H1 (cell line): ENCODE measurements at regions not wholly inside any gene's neighbourhood (a gene's known extent, or its start where the extent isn't known, plus 50 kb on each side); places are given as distances from the start of the nearest gene placed in this dataset.

Source experiments
- CTCF ChIA-PET: fragments of 300-600 bp; sonication (Branson Sonifier 250); formaldehyde crosslinking; loops from one replicate; lab custom pipeline; 2021; ENCODE audit not compliant: partially characterized antibody; lab: Charles Lee
- POLR2A ChIA-PET: fragments of 300-600 bp; sonication (Branson Sonifier 250); formaldehyde crosslinking; loops from one replicate; lab custom pipeline; 2021; ENCODE audit warnings: inconsistent platforms; ENCODE audit not compliant: partially characterized antibody; lab: Charles Lee
- DNase-seq, 2 experiments: peaks; one replicate each; pipeline versions ENCODE4 v3.0.0 to v3.0.0-alpha.2; 2010 to 2022; ENCODE audit warnings: low spot score in 2 of 2, low read depth in 1 of 2, mixed read lengths in 1 of 2
- FAIRE-seq: peaks from 2 replicates; lab custom pipeline; 2011; peaks lifted over from hg19 to GRCh38; lab: Jason Lieb, UNC
- H2AFZ ChIP-seq: 2 replicates; pipeline ENCODE4 v1.8.1; 2012; ENCODE audit warnings: low read length, inconsistent platforms
- H2AK5ac ChIP-seq: 2 replicates; pipeline ENCODE4 v1.6.1; 2013; ENCODE audit warnings: low read depth, low read length
- H2BK120ac ChIP-seq: replicated peaks from 2 replicates; pipeline ENCODE3; 2013; ENCODE audit warnings: low read depth, low read length, inconsistent platforms
- H2BK12ac ChIP-seq: 2 replicates; pipeline ENCODE4 v1.6.1; 2013; ENCODE audit warnings: low read depth, low read length
- H2BK15ac ChIP-seq: 2 replicates; pipeline ENCODE4 v1.6.1; 2013; ENCODE audit warnings: low read length
- H2BK20ac ChIP-seq: 2 replicates; pipeline ENCODE4 v1.6.1; 2013; ENCODE audit warnings: low read length
- H2BK5ac ChIP-seq: 2 replicates; pipeline ENCODE4 v1.6.1; 2013; ENCODE audit warnings: low read depth, low read length
- H3K14ac ChIP-seq: 2 replicates; pipeline ENCODE4 v1.6.1; 2013; ENCODE audit warnings: inconsistent platforms; ENCODE audit not compliant: insufficient read length
- H3K18ac ChIP-seq: 2 replicates; pipeline ENCODE4 v1.6.1; 2013; ENCODE audit warnings: low read length; ENCODE audit errors: extremely low read depth
- H3K23ac ChIP-seq: 2 replicates; pipeline ENCODE4 v1.6.1; 2013; ENCODE audit warnings: inconsistent platforms; ENCODE audit not compliant: insufficient read length
- H3K23me2 ChIP-seq: 2 replicates; pipeline ENCODE4 v1.6.1; 2013; ENCODE audit warnings: low read depth, low read length
- H3K27ac ChIP-seq: 2 replicates; pipeline ENCODE4 v1.6.1; 2011; ENCODE audit warnings: low read depth, low read length, inconsistent platforms
- H3K27me3 ChIP-seq, 4 experiments: replicated peaks in 1 of 4; 1 replicate in 1 of 4; 2 replicates in 3 of 4; pipeline versions ENCODE4 v1.6.1 to v1.8.1; 2011 to 2013; ENCODE audit warnings: low read length in 3 of 4, mild to moderate bottlenecking in 3 of 4, inconsistent platforms in 2 of 4, mixed read lengths in 2 of 4, moderate library complexity in 1 of 4; ENCODE audit not compliant: control insufficient read depth in 3 of 4, insufficient read depth in 3 of 4; ENCODE audit errors: extremely low read depth in 1 of 4
- H3K36me3 ChIP-seq, 4 experiments: 2 replicates each; pipeline versions ENCODE4 v1.6.1 to v1.8.1; 2011 to 2013; ENCODE audit warnings: mild to moderate bottlenecking in 4 of 4, low read length in 3 of 4, moderate library complexity in 2 of 4, control low read depth in 1 of 4, inconsistent platforms in 1 of 4; ENCODE audit not compliant: insufficient read depth in 4 of 4, control insufficient read depth in 2 of 4
- H3K4ac ChIP-seq: replicated peaks from 2 replicates; pipeline ENCODE3; 2013; ENCODE audit warnings: low read length, low read depth, mixed read lengths, inconsistent platforms; ENCODE audit not compliant: insufficient read length
- H3K4me1 ChIP-seq, 4 experiments: replicated peaks in 1 of 4; 1 replicate in 1 of 4; 2 replicates in 3 of 4; pipeline versions ENCODE4 v1.6.1 to v1.8.1; 2011 to 2013; ENCODE audit warnings: low read length in 3 of 4, inconsistent platforms in 2 of 4, mixed read lengths in 1 of 4; ENCODE audit not compliant: insufficient read depth in 4 of 4, control insufficient read depth in 3 of 4
- H3K4me2 ChIP-seq, 2 experiments: 2 replicates each; pipeline versions ENCODE4 v1.6.1 to v1.8.1; 2011 to 2013; ENCODE audit warnings: low read depth in 2 of 2, low read length in 2 of 2, control low read depth in 1 of 2, inconsistent platforms in 1 of 2, mild to moderate bottlenecking in 1 of 2; ENCODE audit not compliant: insufficient read depth in 1 of 2
- H3K4me3 ChIP-seq, 4 experiments: fragments of 200-600, 300-600 bp in 1 of 4; sonication (generic), shearing (Covaris generic), sonication (Bioruptor Twin) in 1 of 4; 2 replicates each; pipeline versions ENCODE4 v1.5.1 to v1.8.1; 2011 to 2016; ENCODE audit warnings: low read length in 4 of 4, low read depth in 3 of 4, control low read depth in 2 of 4, inconsistent platforms in 2 of 4, mild to moderate bottlenecking in 2 of 4, mixed read lengths in 1 of 4, moderate library complexity in 1 of 4; ENCODE audit not compliant: insufficient read depth in 2 of 4; ENCODE audit errors: extremely low read depth in 1 of 4
- H3K56ac ChIP-seq: replicated peaks from 2 replicates; pipeline ENCODE3; 2013; ENCODE audit warnings: low read depth, mild to moderate bottlenecking, mixed read lengths, low read length, inconsistent platforms; ENCODE audit not compliant: insufficient read length
- H3K79me1 ChIP-seq: 2 replicates; pipeline ENCODE4 v1.6.1; 2013; ENCODE audit warnings: low read depth, low read length, control low read depth
- H3K79me2 ChIP-seq, 2 experiments: 2 replicates each; pipeline versions ENCODE4 v1.6.1 to v1.8.1; 2012 to 2013; ENCODE audit warnings: low read length in 2 of 2, mild to moderate bottlenecking in 2 of 2, inconsistent platforms in 1 of 2; ENCODE audit not compliant: insufficient read depth in 2 of 2, control insufficient read depth in 1 of 2
- H3K9ac ChIP-seq, 4 experiments: replicated peaks in 1 of 4; 1 replicate in 1 of 4; 2 replicates in 3 of 4; pipeline versions ENCODE4 v1.6.1 to v1.8.1; 2011 to 2013; ENCODE audit warnings: low read depth in 3 of 4, low read length in 3 of 4, control low read depth in 2 of 4, mild to moderate bottlenecking in 2 of 4, moderate library complexity in 2 of 4, inconsistent platforms in 1 of 4; ENCODE audit errors: extremely low read depth in 1 of 4
- H3K9me3 ChIP-seq, 2 experiments: 2 replicates each; pipeline versions ENCODE4 v1.6.1 to v1.8.1; 2012 to 2013; ENCODE audit warnings: mild to moderate bottlenecking in 2 of 2, moderate library complexity in 2 of 2, control low read depth in 1 of 2, inconsistent platforms in 1 of 2, low read depth in 1 of 2, low read length in 1 of 2, mixed read lengths in 1 of 2; ENCODE audit not compliant: insufficient read depth in 2 of 2
- H4K20me1 ChIP-seq, 2 experiments: replicated peaks in 1 of 2; 2 replicates each; pipeline versions ENCODE3 to v1.8.1; 2011 to 2013; ENCODE audit warnings: inconsistent platforms in 2 of 2, low read length in 2 of 2, mild to moderate bottlenecking in 1 of 2; ENCODE audit not compliant: insufficient read depth in 2 of 2, control insufficient read depth in 1 of 2
- H4K5ac ChIP-seq: 2 replicates; pipeline ENCODE4 v1.6.1; 2013; ENCODE audit warnings: low read length, low read depth, mixed read lengths, inconsistent platforms; ENCODE audit not compliant: insufficient read length
- H4K8ac ChIP-seq: 2 replicates; pipeline ENCODE4 v1.8.0; 2013; ENCODE audit warnings: mild to moderate bottlenecking, moderate library complexity, low read length, inconsistent platforms; ENCODE audit not compliant: insufficient read depth; ENCODE audit errors: extremely low read depth
- H4K91ac ChIP-seq: replicated peaks from 2 replicates; pipeline ENCODE3; 2013; ENCODE audit warnings: low read length, mixed read lengths, inconsistent platforms; ENCODE audit not compliant: insufficient read length
- CHD1 ChIP-seq: IDR thresholded peaks from 2 replicates; pipeline ENCODE4 v1.6.1; 2012; ENCODE audit warnings: low read depth, low read length, improper control_type of control experiment
- GABPA ChIP-seq: IDR thresholded peaks from 2 replicates; pipeline ENCODE4 v1.6.1; 2011; ENCODE audit warnings: mild to moderate bottlenecking, low read length, moderate library complexity, borderline replicate concordance; ENCODE audit not compliant: insufficient read depth
- HDAC2 ChIP-seq, 2 experiments: fragments of 300-600 bp in 1 of 2; sonication (generic) in 1 of 2; IDR thresholded peaks; 2 replicates each; pipeline ENCODE4 v1.6.1; 2011 to 2012; ENCODE audit warnings: low read depth in 2 of 2, low read length in 2 of 2, mild to moderate bottlenecking in 2 of 2, moderate library complexity in 2 of 2, borderline replicate concordance in 1 of 2, inconsistent platforms in 1 of 2
- HDAC6 ChIP-seq: IDR thresholded peaks from one replicate; pipeline ENCODE4 v1.7.1; 2012; ENCODE audit warnings: low read depth, mild to moderate bottlenecking, inconsistent platforms, low read length, moderate library complexity
- JUND ChIP-seq: IDR thresholded peaks from 2 replicates; pipeline ENCODE4 v1.6.1; 2011; ENCODE audit warnings: mild to moderate bottlenecking, improper control_type of control experiment, low read length
- NANOG ChIP-seq: IDR thresholded peaks from 2 replicates; pipeline ENCODE4 v1.6.1; 2011; ENCODE audit warnings: low read length, low read depth, mild to moderate bottlenecking, inconsistent platforms; ENCODE audit not compliant: insufficient read depth, poor library complexity, severe bottlenecking
- RXRA ChIP-seq: IDR thresholded peaks from 2 replicates; pipeline ENCODE4 v1.6.1; 2011; ENCODE audit warnings: low read depth, mild to moderate bottlenecking, low read length, moderate library complexity; ENCODE audit not compliant: insufficient read depth
- SIX5 ChIP-seq: IDR thresholded peaks from 2 replicates; pipeline ENCODE4 v1.6.1; 2011; ENCODE audit warnings: mild to moderate bottlenecking, low read depth, low read length
- TAF7 ChIP-seq: optimal IDR thresholded peaks from 2 replicates; pipeline ENCODE3; 2011; ENCODE audit warnings: low read depth, mild to moderate bottlenecking, inconsistent platforms, low read length, moderate library complexity, borderline replicate concordance
- YY1 ChIP-seq: IDR thresholded peaks from 2 replicates; pipeline ENCODE4 v1.6.1; 2011; ENCODE audit warnings: low read depth, mild to moderate bottlenecking, low read length
- WGBS, 2 experiments: shearing (Covaris generic) in 1 of 2; methylation state at CpG; one replicate each; pipeline versions ENCODE4 v1.1.6 to v1.1.7; 2013 to 2015; ENCODE audit warnings: low lambda C conversion rate in 2 of 2, mixed read lengths in 2 of 2, inconsistent platforms in 1 of 2, low coverage in 1 of 2, missing lambda C conversion rate in 1 of 2; ENCODE audit not compliant: insufficient replicate concordance in 2 of 2, insufficient coverage in 1 of 2, insufficient read length in 1 of 2; ENCODE audit errors: extremely low coverage in 1 of 2, missing lambda C conversion rate in 1 of 2; 5-methylcytosine and 5-hydroxymethylcytosine counted together

- DNase-seq (no peak), FAIRE-seq (no peak)
- peak overlapping the region; percentile 52; the same call in 1 of the 2 replicates for H2BK20ac ChIP-seq
- H3K18ac ChIP-seq: no peak overlapping the region
- no peak overlapping the region for H3K9ac ChIP-seq
- H2BK120ac ChIP-seq: no peak overlapping the region
- H3K27ac ChIP-seq: no peak overlapping the region
- no peak overlapping the region for H3K56ac ChIP-seq
- 83% methylated on average over 2 of the region's 2 CpGs; no CpG with 5 or more reads in 1 of the 2 experiments for WGBS, 2 experiments
- no peak overlapping the region for H2AFZ ChIP-seq
- no peak overlapping the region for H3K4me2 ChIP-seq
- no peak overlapping the region for H4K5ac ChIP-seq
- no peaks in the 10 kb centered on the region for H3K23me2 ChIP-seq
- H2BK12ac ChIP-seq: no peak overlapping the region
- no peaks in the 10 kb centered on the region for H3K36me3 ChIP-seq
- no peak overlapping the region for H2AK5ac ChIP-seq
- H3K79me1 ChIP-seq: no peaks in the 10 kb centered on the region
- no peak overlapping the region for H4K8ac ChIP-seq
- TF ChIP-seq YY1 (no peak), JUND (no peak), NANOG (no peak), CHD1 (no peak), HDAC6 (no peak), SIX5 (no peak), RXRA (no peak), GABPA (no peak), TAF7 (no peak), HDAC2 (IDR thresholded peaks at IDR 0.05; ENCODE audit: borderline replicate concordance in 1 of 2, low read depth in 2 of 2, low read length in 2 of 2) (no peak)
- no peaks in the 10 kb centered on the region for H3K27me3 ChIP-seq
- ChIA-PET CTCF (no interaction called here), POLR2A (interaction anchor here (1.0 kb wide), 1 partner anchor 13 kb away, joined by 3 read pairs; no protein-coding TSS in a partner anchor)
- no peak overlapping the region for H2BK15ac ChIP-seq
- peaks cover 12 to 13% of the 10 kb centered on the region in 2 experiments for H3K9me3 ChIP-seq
- no peaks in the 10 kb centered on the region for H3K4me1 ChIP-seq
- no peaks in the 10 kb centered on the region for H4K20me1 ChIP-seq
- H3K4ac ChIP-seq: no peak overlapping the region
- H2BK5ac ChIP-seq: no peak overlapping the region
- H3K23ac ChIP-seq: no peak overlapping the region
- H3K4me3 ChIP-seq: no peak overlapping the region
- H4K91ac ChIP-seq: no peak overlapping the region
- no peak overlapping the region for H3K14ac ChIP-seq
- no peaks in the 10 kb centered on the region for H3K79me2 ChIP-seq
Observed at GRCh38 chr12:30026621-30027234, 243.0 kb upstream of the TMTC1 start.
